Lung (tissue), 11 donors: ENCODE measurements at regions not wholly inside any gene's neighbourhood (a gene's known extent, or its start where the extent isn't known, plus 50 kb on each side); places are given as distances from the start of the nearest gene placed in this dataset.

ENCODE experiments used
- ATAC-seq: fragments of 200-7000 bp; cut with Tn5 transposase; one replicate; pipeline ENCODE4 v1.9.1; 2020; ENCODE audit warnings: moderate number of reproducible peaks; ENCODE audit not compliant: insufficient read depth, low FRiP score
- DNase-seq, 3 donors: peaks; one replicate each; pipeline ENCODE4 v3.0.0-alpha.2; 2013 to 2017
- H3K27ac ChIP-seq, 2 donors: one replicate each; pipeline ENCODE4 v1.5.1; 2013; ENCODE audit warnings: mild to moderate bottlenecking in 2 of 2, moderate library complexity in 2 of 2, control low read depth in 1 of 2, inconsistent platforms in 1 of 2, low read depth in 1 of 2, low read length in 1 of 2
- H3K27me3 ChIP-seq, 3 donors: one replicate each; pipeline ENCODE4 v1.5.1; 2013; ENCODE audit warnings: low read length in 2 of 3; ENCODE audit not compliant: control insufficient read depth in 3 of 3, insufficient read depth in 3 of 3
- H3K36me3 ChIP-seq, 4 donors: one replicate each; pipeline ENCODE4 v1.5.1; 2013; ENCODE audit warnings: low read length in 4 of 4, mild to moderate bottlenecking in 1 of 4, moderate library complexity in 1 of 4; ENCODE audit not compliant: control insufficient read depth in 4 of 4, insufficient read depth in 4 of 4
- H3K4me1 ChIP-seq, 5 donors: one replicate each; pipeline ENCODE4 v1.5.1; 2013; ENCODE audit warnings: low read length in 5 of 5, mild to moderate bottlenecking in 2 of 5, moderate library complexity in 1 of 5; ENCODE audit not compliant: control insufficient read depth in 5 of 5, insufficient read depth in 5 of 5
- H3K4me3 ChIP-seq: one replicate; pipeline ENCODE4 v1.5.1; 2013; ENCODE audit warnings: mild to moderate bottlenecking, control low read depth, moderate library complexity
- H3K9ac ChIP-seq, 2 donors: one replicate each; pipeline ENCODE4 v1.5.1; 2013; ENCODE audit warnings: low read length in 2 of 2, control low read depth in 1 of 2; ENCODE audit not compliant: insufficient read depth in 1 of 2
- H3K9me3 ChIP-seq, 4 donors: one replicate each; pipeline ENCODE4 v1.5.1; 2013; ENCODE audit warnings: low read length in 3 of 4, mild to moderate bottlenecking in 1 of 4, moderate library complexity in 1 of 4; ENCODE audit not compliant: control insufficient read depth in 4 of 4, insufficient read depth in 3 of 4
- CTCF ChIP-seq: IDR thresholded peaks from 2 replicates; pipeline ENCODE4 v1.5.1; 2012; ENCODE audit warnings: mild to moderate bottlenecking; ENCODE audit errors: control extremely low read depth, extremely low read depth
- WGBS, 2 donors: extraction: QIAGEN DNeasy Blood & Tissue Kit; methylation state at CpG; one replicate each; pipeline ENCODE4 v1.1.7; 2013; 5-methylcytosine and 5-hydroxymethylcytosine counted together
- donor health status: control.
- donor health status: control.
- donor health status: Bipolar disorder and iron deficiency.
- donor health status: healthy.
- donor health status: DM: yes; HTN: yes; CAD: no.

- no peak for TF ChIP-seq CTCF
- no peaks in the 10 kb centered on the region for H3K27me3 ChIP-seq
- no peaks in the 10 kb centered on the region for H3K36me3 ChIP-seq
- no peak for DNase-seq
- ATAC-seq: no peak
- no peak overlapping the region for H3K4me3 ChIP-seq
- H3K4me1 ChIP-seq: no peaks in the 10 kb centered on the region
- no peak overlapping the region for H3K9ac ChIP-seq
- H3K27ac ChIP-seq: no peak overlapping the region
- WGBS, 2 donors: 71 to 74% methylated on average over 9 of the region's 9 CpGs
- H3K9me3 ChIP-seq: peaks cover 0 to 3% (median 0%) of the 10 kb centered on the region in 4 donors
Measured at GRCh38 chr2:71896385-71897136, 251.1 kb downstream of the CYP26B1 start.

DNA sequence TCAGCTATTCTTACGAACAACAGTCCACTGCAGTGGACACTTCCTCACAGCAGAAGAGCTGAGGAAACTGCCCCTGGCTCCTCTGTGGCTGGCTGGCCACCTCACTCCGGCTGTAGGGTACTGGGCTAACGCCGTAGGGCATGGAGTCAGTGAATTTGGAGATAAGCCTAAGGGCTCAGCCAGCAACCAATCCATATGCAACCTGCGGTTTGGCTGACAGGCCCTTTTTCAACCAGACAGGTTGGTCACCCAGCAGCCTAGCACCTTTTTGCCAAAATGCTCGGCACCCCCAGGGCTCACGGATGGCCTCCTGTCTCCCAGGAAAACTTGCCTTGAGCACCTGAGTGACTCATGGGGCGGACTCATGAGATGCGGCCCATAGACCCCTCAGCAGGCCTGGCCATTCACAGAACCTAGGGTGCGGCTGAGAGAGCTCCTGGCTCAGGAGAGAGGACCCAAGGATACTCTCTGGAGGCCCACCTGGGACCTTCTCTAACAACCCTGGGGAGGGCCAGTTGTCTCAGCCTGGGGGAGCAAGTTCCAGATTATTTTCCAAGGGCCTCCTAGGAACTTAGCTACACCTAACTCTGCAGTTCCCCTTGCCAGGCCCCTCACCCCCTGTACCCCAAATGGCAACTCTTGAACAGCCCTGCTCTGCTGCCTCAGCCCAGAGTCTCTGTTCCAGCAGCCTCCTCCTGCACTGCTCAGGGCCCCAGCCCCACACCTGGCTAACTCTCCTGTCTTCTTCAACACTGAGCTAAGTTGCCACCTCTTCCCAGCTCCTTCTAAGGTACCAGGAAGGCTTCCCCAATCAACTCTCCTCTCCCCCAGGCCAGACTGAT lies 252.1 kb downstream of the CYP26B1 start:
- no peak for TF ChIP-seq CTCF
- no peak for DNase-seq
- Histone ChIP-seq H3K9ac (no peak overlapping the region), H3K36me3 (no peaks in the 10 kb centered on the region), H3K4me3 (no peak overlapping the region), H3K9me3 (no peaks in the 10 kb centered on the region), H3K27ac (no peak overlapping the region), H3K27me3 (peaks cover 0 to 3% (median 0%) of the 10 kb centered on the region in 3 donors), H3K4me1 (no peaks in the 10 kb centered on the region)
- ATAC-seq: no peak
- WGBS, 2 donors: 92 to 95% methylated on average over 10 of the region's 10 CpGs

DNA sequence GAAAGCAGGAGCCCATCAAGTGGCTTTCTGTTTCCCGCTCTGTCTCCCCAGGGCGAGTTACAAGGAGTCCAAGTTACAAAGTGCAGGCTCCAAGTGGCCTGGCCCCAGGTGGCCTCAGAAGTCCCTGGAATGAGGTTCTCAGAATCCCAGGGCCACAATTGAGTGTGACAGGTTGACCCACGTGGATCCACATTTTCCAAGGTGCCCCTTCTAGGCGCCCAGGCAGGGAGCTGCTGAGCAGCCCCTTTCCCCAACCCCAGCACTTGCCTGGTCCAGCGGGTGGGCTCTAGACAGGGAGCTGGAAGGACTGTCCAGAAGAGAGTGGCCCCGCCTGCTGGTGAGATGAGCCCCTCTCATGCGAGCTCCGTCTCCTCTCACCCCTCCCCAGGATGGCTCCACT lies 253.4 kb downstream of the CYP26B1 start:
- WGBS, 2 donors: 78 to 89% methylated on average over 8 of the region's 8 CpGs
- H3K27me3 ChIP-seq: peaks cover 0 to 3% (median 0%) of the 10 kb centered on the region in 3 donors
- H3K4me1 ChIP-seq: no peaks in the 10 kb centered on the region
- TF ChIP-seq CTCF: no peak
- no peak for DNase-seq
- no peak overlapping the region for H3K9ac ChIP-seq
- no peaks in the 10 kb centered on the region for H3K36me3 ChIP-seq
- no peak overlapping the region for H3K4me3 ChIP-seq
- no peak for ATAC-seq
- H3K27ac ChIP-seq: no peak overlapping the region
- H3K9me3 ChIP-seq: no peaks in the 10 kb centered on the region
